A549 (cell line): ENCODE measurements at regions not wholly inside any gene's neighbourhood (a gene's known extent, or its start where the extent isn't known, plus 50 kb on each side); places are given as distances from the start of the nearest gene placed in this dataset.

ENCODE experiments used
- ATAC-seq, 2 experiments: fragments of 200-7000 bp in 1 of 2; fragments of >200 bp in 1 of 2; cut with Nextera tagmentation in 1 of 2; cut with Tn5 transposase in 1 of 2; 3 replicates each; pipeline versions ENCODE4 v1.8.0 to v1.9.1; 2018 to 2020; ENCODE audit warnings: mild to moderate bottlenecking in 1 of 2, moderate library complexity in 1 of 2
- CTCF ChIA-PET: fragments of 300-600 bp; sonication (Branson Sonifier 250); formaldehyde crosslinking; extraction: SDS; loops from one replicate; lab custom pipeline; 2021; ENCODE audit warnings: antibody characterized with exemption, inconsistent platforms; lab: Yijun Ruan, JAX
- POLR2A ChIA-PET: fragments of 350-600 bp; formaldehyde crosslinking; extraction: SDS; loops from one replicate; lab custom pipeline; 2021; ENCODE audit warnings: antibody characterized with exemption, inconsistent platforms; lab: Yijun Ruan, JAX
- DNase-seq, 2 experiments: peaks; one replicate each; pipeline versions ENCODE4 v3.0.0 to v3.0.0-alpha.2; 2011 to 2016; ENCODE audit warnings: low read depth in 1 of 2, low spot score in 1 of 2
- FAIRE-seq: peaks from 2 replicates; lab custom pipeline; 2011; peaks lifted over from hg19 to GRCh38; lab: Jason Lieb, UNC
- H3K27ac ChIP-seq, 2 experiments: fragments of >200 bp; sonication (Bioruptor Twin); formaldehyde crosslinking; 3 replicates each; pipeline ENCODE4 v1.5.1; 2016 to 2017
- H3K4me1 ChIP-seq: fragments of >200 bp; sonication (Bioruptor Twin); formaldehyde crosslinking; 3 replicates; pipeline ENCODE4 v1.6.1; 2016
- H3K4me2 ChIP-seq: fragments of >200 bp; sonication (Bioruptor Twin); formaldehyde crosslinking; 3 replicates; pipeline ENCODE4 v1.6.1; 2016
- H3K4me3 ChIP-seq: fragments of >200 bp; sonication (Bioruptor Twin); formaldehyde crosslinking; 3 replicates; pipeline ENCODE4 v1.5.1; 2016
- H3K9me3 ChIP-seq: fragments of >200 bp; sonication (Bioruptor Twin); formaldehyde crosslinking; 3 replicates; pipeline ENCODE4 v1.6.1; 2016
- BHLHE40 ChIP-seq: IDR thresholded peaks from 2 replicates; pipeline ENCODE4 v1.6.1; 2012; ENCODE audit warnings: low read depth, low read length, inconsistent platforms
- CBX2 ChIP-seq: fragments of 200-600 bp; sonication (generic); IDR thresholded peaks from 2 replicates; pipeline ENCODE4 v1.6.1; 2016; ENCODE audit warnings: low read depth, mild to moderate bottlenecking, borderline replicate concordance
- CBX8 ChIP-seq: fragments of 200-600 bp; sonication (generic); IDR thresholded peaks from 2 replicates; pipeline ENCODE4 v1.6.1; 2016
- CEBPB ChIP-seq, 2 experiments: fragments of >200 bp in 1 of 2; sonication (Bioruptor Twin) in 1 of 2; formaldehyde crosslinking in 1 of 2; IDR thresholded peaks; 2 replicates each; pipeline ENCODE4 v1.6.1; 2012 to 2016
- CHD2 ChIP-seq: fragments of 150-350 bp; IDR thresholded peaks from 2 replicates; pipeline ENCODE4 v1.6.1; 2014; ENCODE audit warnings: low read length; ENCODE audit not compliant: partially characterized antibody
- ELK1 ChIP-seq: fragments of 150-350 bp; IDR thresholded peaks from 2 replicates; pipeline ENCODE4 v1.6.1; 2014; ENCODE audit warnings: low read depth, mild to moderate bottlenecking, low read length
- HDAC2 ChIP-seq: fragments of 200-600 bp; sonication (generic); IDR thresholded peaks from 2 replicates; pipeline ENCODE4 v1.6.1; 2016
- HES2 ChIP-seq: fragments of >200 bp; sonication (Bioruptor Twin); formaldehyde crosslinking; IDR thresholded peaks from 2 replicates; pipeline ENCODE4 v1.6.1; 2016
- HMGXB4 ChIP-seq: fragments of 250-450 bp; sonication (Bioruptor Pico); IDR thresholded peaks from 2 replicates; pipeline ENCODE4 v1.5.0; 2021; ENCODE audit warnings: mild to moderate bottlenecking, moderate library complexity, borderline replicate concordance
- HOXB5 ChIP-seq: fragments of 250-450 bp; sonication (Bioruptor Pico); IDR thresholded peaks from 2 replicates; pipeline ENCODE4 v1.5.0; 2020; ENCODE audit warnings: mild to moderate bottlenecking, moderate library complexity
- KDM1A ChIP-seq: fragments of 200-600 bp; sonication (generic); IDR thresholded peaks from 2 replicates; pipeline ENCODE4 v1.6.1; 2016; ENCODE audit warnings: low read depth, mild to moderate bottlenecking
- MAX ChIP-seq: IDR thresholded peaks from 2 replicates; pipeline ENCODE4 v1.6.1; 2012
- MYC ChIP-seq: IDR thresholded peaks from 2 replicates; pipeline ENCODE4 v1.6.1; 2012; ENCODE audit warnings: mild to moderate bottlenecking, inconsistent platforms, low read length, improper control_type of control experiment, borderline replicate concordance
- NFE2L2 ChIP-seq: fragments of 150-350 bp; conservative IDR thresholded peaks from 2 replicates; pipeline ENCODE4 v1.6.1; 2014; ENCODE audit warnings: low read length
- NPAS2 ChIP-seq: fragments of 250-450 bp; sonication (Bioruptor Pico); IDR thresholded peaks from 2 replicates; pipeline ENCODE4 v1.8.0; 2022; ENCODE audit warnings: mild to moderate bottlenecking, moderate library complexity, borderline replicate concordance
- NR3C1 ChIP-seq: fragments of >200 bp; sonication (Bioruptor Twin); formaldehyde crosslinking; IDR thresholded peaks from 3 replicates; pipeline ENCODE4 v1.6.1; 2017
- PBX3 ChIP-seq: IDR thresholded peaks from 2 replicates; pipeline ENCODE4 v1.6.1; 2012
- POLR2A ChIP-seq: IDR thresholded peaks from 2 replicates; pipeline ENCODE4 v1.6.1; 2012; ENCODE audit warnings: mild to moderate bottlenecking, low read length
- POLR2AphosphoS2 ChIP-seq: conservative IDR thresholded peaks from 2 replicates; pipeline ENCODE4 v1.6.1; 2012; ENCODE audit warnings: low read length, improper control_type of control experiment, inconsistent platforms
- REST ChIP-seq: fragments of 200-600 bp; sonication (generic); IDR thresholded peaks from 2 replicates; pipeline ENCODE4 v1.6.1; 2016; ENCODE audit warnings: antibody characterized with exemption, mild to moderate bottlenecking, moderate library complexity
- RFX5 ChIP-seq: fragments of 450-650 bp; IDR thresholded peaks from 2 replicates; pipeline ENCODE4 v1.7.1; 2014; ENCODE audit warnings: antibody characterized with exemption, mild to moderate bottlenecking, moderate library complexity
- RNF2 ChIP-seq: fragments of 200-600 bp; sonication (generic); IDR thresholded peaks from 2 replicates; pipeline ENCODE4 v1.6.1; 2016; ENCODE audit warnings: low read depth, mild to moderate bottlenecking, antibody characterized with exemption, moderate library complexity, borderline replicate concordance
- SMC3 ChIP-seq: fragments of >200 bp; sonication (Bioruptor Twin); formaldehyde crosslinking; IDR thresholded peaks from 3 replicates; pipeline ENCODE4 v1.6.1; 2018; ENCODE audit warnings: inconsistent platforms
- SREBF2 ChIP-seq: fragments of 450-650 bp; IDR thresholded peaks from 2 replicates; pipeline ENCODE4 v1.6.1; 2014; ENCODE audit warnings: mild to moderate bottlenecking, moderate library complexity
- ZNF302 ChIP-seq: fragments of 250-450 bp; sonication (Bioruptor Pico); IDR thresholded peaks from 2 replicates; pipeline ENCODE4 v1.9.0; 2021; ENCODE audit warnings: inconsistent platforms, mild to moderate bottlenecking, moderate library complexity

- TF ChIP-seq HES2 (no peak), HOXB5 (CRISPR knock-in tag) (no peak), CEBPB (IDR thresholded peaks at IDR 0.05) (no peak), NPAS2 (CRISPR knock-in tag) (no peak), KDM1A (no peak), BHLHE40 (no peak)
Observed at GRCh38 chr21:27812279-27812678, 845.4 kb upstream of the ADAMTS5 start (continued).

- H3K27ac ChIP-seq: no peak overlapping the region
- CTCF ChIA-PET: no interaction called here
- no peak for DNase-seq
- no peak for FAIRE-seq
- no peak overlapping the region for H3K4me3 ChIP-seq
- POLR2A ChIA-PET: no interaction called here
- ATAC-seq: no peak
- no peaks in the 10 kb centered on the region for H3K4me1 ChIP-seq
- no peak for TF ChIP-seq HDAC2
- no peak for TF ChIP-seq CBX8
- no peak for TF ChIP-seq RNF2
- TF ChIP-seq ELK1: no peak
- TF ChIP-seq NR3C1: no peak
- no peak for TF ChIP-seq CBX2
- TF ChIP-seq SMC3: no peak
- no peak for TF ChIP-seq MAX
- TF ChIP-seq HES2: no peak
- TF ChIP-seq NFE2L2: no peak
- TF ChIP-seq ZNF302 (CRISPR knock-in tag): no peak
- no peak for TF ChIP-seq HMGXB4 (CRISPR knock-in tag)
- no peak for TF ChIP-seq POLR2AphosphoS2
- TF ChIP-seq POLR2A: no peak
- TF ChIP-seq REST: no peak
- no peak for TF ChIP-seq MYC
- TF ChIP-seq CHD2: no peak
- TF ChIP-seq PBX3: no peak
- no peak for TF ChIP-seq SREBF2
- no peak for TF ChIP-seq RFX5
- H3K9me3 ChIP-seq: no peaks in the 10 kb centered on the region
- H3K4me2 ChIP-seq: no peak overlapping the region
Observed at GRCh38 chr21:27808923-27809322, 842.0 kb upstream of the ADAMTS5 start.
